Activated naive CD8-positive, alpha-beta T cell treated with anti-CD3 and anti-CD28 coated beads, Interleukin-2, amount 50 U/mL, for 24 hours (primary cell): ENCODE measurements at regions not wholly inside any gene's neighbourhood (a gene's known extent, or its start where the extent isn't known, plus 50 kb on each side); places are given as distances from the start of the nearest gene placed in this dataset.

Experiments used
- ATAC-seq: fragments of 150-1000 bp; cut with Tn5 transposase; one replicate; pipeline ENCODE4 v1.10.0; 2021
- DNase-seq: peaks from one replicate; pipeline ENCODE4 v3.0.0; 2021
- H3K27ac Mint-ChIP-seq: one replicate; pipeline ENCODE4 v1.8.0; 2021; ENCODE audit warnings: mild to moderate bottlenecking, mixed read lengths
- H3K27me3 Mint-ChIP-seq: one replicate; pipeline ENCODE4 v1.8.0; 2021; ENCODE audit warnings: mixed read lengths
- H3K36me3 Mint-ChIP-seq: one replicate; pipeline ENCODE4 v1.8.0; 2021; ENCODE audit warnings: low read depth, mixed read lengths
- H3K4me1 Mint-ChIP-seq: one replicate; pipeline ENCODE4 v1.8.0; 2021; ENCODE audit warnings: mixed read lengths
- H3K4me3 Mint-ChIP-seq: one replicate; pipeline ENCODE4 v1.8.0; 2021; ENCODE audit warnings: mild to moderate bottlenecking, moderate library complexity, mixed read lengths
- H3K9me3 Mint-ChIP-seq: one replicate; pipeline ENCODE4 v1.8.0; 2021; ENCODE audit warnings: mixed read lengths

DNA sequence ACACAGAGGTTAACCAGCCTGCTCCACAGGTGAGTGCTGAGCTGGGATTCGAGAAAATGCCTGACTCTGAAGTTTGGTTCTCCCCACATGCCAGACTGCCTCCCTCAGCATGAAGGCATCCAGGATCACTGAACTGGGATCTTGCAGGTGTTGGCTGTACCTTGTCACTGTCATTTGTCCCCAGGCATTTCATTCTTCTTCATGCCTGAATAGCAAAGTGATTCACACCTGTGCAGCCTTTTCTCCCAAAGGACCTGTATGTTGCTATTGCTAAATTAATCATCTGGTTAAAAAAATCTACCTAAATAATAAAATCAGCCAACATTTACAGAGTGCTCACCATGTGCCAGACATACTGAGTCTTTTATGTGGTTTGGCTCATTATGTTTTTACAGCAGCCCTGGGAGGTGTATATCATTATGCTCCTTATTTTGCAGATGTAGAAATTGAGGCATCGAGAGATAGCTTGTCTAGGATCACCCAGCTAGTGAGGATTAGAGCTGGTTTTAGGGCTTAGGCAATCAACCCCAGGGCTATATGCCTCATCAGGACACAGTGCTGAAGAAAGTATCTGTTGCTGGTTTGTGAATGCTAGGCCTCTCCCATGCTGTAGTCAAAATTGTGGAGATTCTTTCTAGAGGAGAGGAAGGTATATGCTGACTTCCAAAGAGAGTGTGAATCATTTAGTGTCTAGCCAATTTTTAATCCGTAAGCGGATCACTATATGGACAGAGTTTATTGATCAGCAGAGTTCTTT lies 204.4 kb downstream of the HIPK3 start:
- Mint-ChIP-seq H3K36me3 (no peaks in the 10 kb centered on the region), H3K4me1 (no peaks in the 10 kb centered on the region), H3K9me3 (no peaks in the 10 kb centered on the region), H3K4me3 (no peak overlapping the region), H3K27ac (no peak overlapping the region), H3K27me3 (peaks cover 4% of the 10 kb centered on the region)
- DNase-seq (no peak), ATAC-seq (no peak)

GRCh38 chr11:33457948-33458347 lies 200.8 kb downstream of the HIPK3 start:
- Mint-ChIP-seq H3K27me3 (no peaks in the 10 kb centered on the region), H3K36me3 (no peaks in the 10 kb centered on the region), H3K9me3 (no peaks in the 10 kb centered on the region), H3K4me1 (no peaks in the 10 kb centered on the region), H3K4me3 (no peak overlapping the region), H3K27ac (no peak overlapping the region)
- ATAC-seq (no peak), DNase-seq (no peak)

DNA sequence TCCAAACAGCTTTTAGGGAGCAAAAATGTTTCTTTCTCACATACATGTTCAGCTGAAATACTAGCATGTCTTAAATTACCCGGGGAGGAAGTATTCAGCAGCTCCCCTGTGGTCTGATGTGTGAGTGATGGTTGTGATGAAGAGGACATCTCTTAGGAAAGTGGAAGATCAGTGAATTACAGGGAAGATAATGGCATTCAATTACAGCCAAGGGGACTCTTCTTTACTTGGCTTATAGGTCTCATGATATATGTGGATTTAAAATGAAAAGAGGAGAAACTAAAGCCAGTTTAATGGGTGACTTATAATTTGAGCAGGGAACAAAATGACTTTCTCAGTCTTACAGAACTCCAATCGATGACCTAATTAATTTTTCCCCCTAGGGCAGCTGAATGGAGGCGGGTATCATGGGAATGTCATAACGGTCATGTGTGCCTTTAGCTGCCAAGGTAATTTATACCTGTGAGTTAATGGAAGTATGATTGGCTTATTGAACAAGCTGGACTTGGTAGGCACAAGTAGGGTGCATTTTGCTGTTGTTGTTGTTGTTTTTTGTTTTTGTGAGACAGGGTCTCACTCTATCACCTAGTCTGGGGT lies 198.8 kb downstream of the HIPK3 start:
- no peak overlapping the region for H3K27ac Mint-ChIP-seq
- peaks cover 1% of the 10 kb centered on the region for H3K27me3 Mint-ChIP-seq
- DNase-seq (no peak), ATAC-seq (no peak)
- no peaks in the 10 kb centered on the region for H3K36me3 Mint-ChIP-seq
- H3K4me1 Mint-ChIP-seq: no peaks in the 10 kb centered on the region
- H3K9me3 Mint-ChIP-seq: no peaks in the 10 kb centered on the region
- no peak overlapping the region for H3K4me3 Mint-ChIP-seq

- H3K4me1 Mint-ChIP-seq: no peaks in the 10 kb centered on the region
- H3K4me3 Mint-ChIP-seq: no peak overlapping the region
- DNase-seq (no peak), ATAC-seq (no peak)
- H3K27ac Mint-ChIP-seq: no peak overlapping the region
- H3K36me3 Mint-ChIP-seq: no peaks in the 10 kb centered on the region
- no peaks in the 10 kb centered on the region for H3K9me3 Mint-ChIP-seq
- H3K27me3 Mint-ChIP-seq: peaks cover 4% of the 10 kb centered on the region
Measured at GRCh38 chr11:33454264-33454663, 197.1 kb downstream of the HIPK3 start.

- ATAC-seq (no peak), DNase-seq (no peak)
- Mint-ChIP-seq H3K9me3 (no peaks in the 10 kb centered on the region), H3K27me3 (peaks cover 4% of the 10 kb centered on the region), H3K36me3 (no peaks in the 10 kb centered on the region), H3K4me1 (no peaks in the 10 kb centered on the region), H3K27ac (no peak overlapping the region), H3K4me3 (no peak overlapping the region)
Measured at GRCh38 chr11:33452836-33453624, 195.8 kb downstream of the HIPK3 start.

DNA sequence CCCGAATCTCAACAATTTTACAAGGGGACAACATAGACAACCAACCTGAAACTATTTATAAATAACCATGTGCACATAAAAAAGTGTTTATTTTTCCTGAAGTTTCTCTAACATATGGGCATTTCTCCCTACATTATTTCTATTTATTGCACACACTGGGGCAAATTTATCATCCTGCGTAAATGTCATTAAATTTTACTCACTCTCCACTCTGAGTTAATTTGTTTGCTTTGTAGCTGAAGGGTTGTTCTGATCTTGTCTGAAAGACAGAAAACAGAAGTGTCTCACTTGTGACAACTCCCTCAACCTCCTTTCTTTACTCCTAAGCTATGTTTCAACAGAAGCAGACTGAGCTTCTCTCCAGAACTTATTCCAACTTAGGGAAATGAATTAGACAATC lies 194.2 kb downstream of the HIPK3 start:
- DNase-seq: no peak
- no peaks in the 10 kb centered on the region for H3K4me1 Mint-ChIP-seq
- H3K36me3 Mint-ChIP-seq: no peaks in the 10 kb centered on the region
- H3K27me3 Mint-ChIP-seq: peaks cover 4% of the 10 kb centered on the region
- no peaks in the 10 kb centered on the region for H3K9me3 Mint-ChIP-seq
- ATAC-seq: no peak
- H3K4me3 Mint-ChIP-seq: no peak overlapping the region
- H3K27ac Mint-ChIP-seq: no peak overlapping the region

GRCh38 chr11:33449798-33450197 lies 192.6 kb downstream of the HIPK3 start:
- H3K4me3 Mint-ChIP-seq: no peak overlapping the region
- H3K36me3 Mint-ChIP-seq: no peaks in the 10 kb centered on the region
- ATAC-seq (no peak), DNase-seq (no peak)
- H3K9me3 Mint-ChIP-seq: no peaks in the 10 kb centered on the region
- peaks cover 4% of the 10 kb centered on the region for H3K27me3 Mint-ChIP-seq
- H3K27ac Mint-ChIP-seq: no peak overlapping the region
- H3K4me1 Mint-ChIP-seq: no peaks in the 10 kb centered on the region

DNA sequence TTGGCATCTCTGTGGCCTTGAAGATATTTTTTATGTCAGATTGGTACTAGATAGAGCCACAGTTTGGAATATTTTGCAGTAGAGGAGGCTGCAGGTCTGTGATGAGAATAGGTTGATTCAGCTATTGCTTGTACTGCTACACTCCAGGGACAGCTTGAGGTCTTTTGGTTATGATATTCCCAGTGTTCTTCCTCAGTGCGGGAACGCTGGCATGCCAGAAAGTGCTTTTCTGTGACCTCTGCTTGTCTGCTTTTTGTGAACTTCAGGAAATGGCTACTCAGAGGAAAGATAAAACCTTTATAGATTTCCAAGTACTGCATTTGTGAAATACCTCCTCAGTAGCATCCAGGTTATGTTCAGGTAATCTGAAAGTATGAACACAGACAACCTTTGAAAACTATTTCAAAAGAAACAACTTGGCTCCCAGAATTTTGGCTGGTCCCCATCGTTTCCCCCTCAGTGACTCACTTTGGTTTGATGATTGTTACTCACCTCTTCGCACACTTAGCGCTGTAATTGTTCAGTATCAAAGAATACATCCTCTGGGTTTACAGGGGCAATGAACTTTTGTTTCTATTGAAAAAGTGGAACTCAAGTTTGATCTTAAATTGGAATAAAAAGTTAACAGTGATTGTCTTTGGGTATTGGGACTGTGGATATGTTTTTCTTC lies 191.4 kb downstream of the HIPK3 start:
- Mint-ChIP-seq H3K4me1 (no peaks in the 10 kb centered on the region), H3K9me3 (no peaks in the 10 kb centered on the region), H3K27me3 (peaks cover 4% of the 10 kb centered on the region), H3K27ac (no peak overlapping the region), H3K36me3 (no peaks in the 10 kb centered on the region), H3K4me3 (no peak overlapping the region)
- ATAC-seq (no peak), DNase-seq (no peak)

GRCh38 chr11:33445761-33446161 lies 188.6 kb downstream of the HIPK3 start:
- H3K9me3 Mint-ChIP-seq: no peaks in the 10 kb centered on the region
- H3K4me1 Mint-ChIP-seq: no peaks in the 10 kb centered on the region
- H3K4me3 Mint-ChIP-seq: no peak overlapping the region
- no peak overlapping the region for H3K27ac Mint-ChIP-seq
- no peak for DNase-seq
- no peak for ATAC-seq
- H3K27me3 Mint-ChIP-seq: peaks cover 3% of the 10 kb centered on the region
- no peaks in the 10 kb centered on the region for H3K36me3 Mint-ChIP-seq

GRCh38 chr11:33444835-33445594 lies 187.8 kb downstream of the HIPK3 start:
- H3K27me3 Mint-ChIP-seq: peaks cover 2% of the 10 kb centered on the region
- ATAC-seq (no peak), DNase-seq (no peak)
- no peaks in the 10 kb centered on the region for H3K9me3 Mint-ChIP-seq
- H3K4me1 Mint-ChIP-seq: no peaks in the 10 kb centered on the region
- no peaks in the 10 kb centered on the region for H3K36me3 Mint-ChIP-seq
- H3K4me3 Mint-ChIP-seq: no peak overlapping the region
- H3K27ac Mint-ChIP-seq: no peak overlapping the region

- no peak for DNase-seq
- Mint-ChIP-seq H3K9me3 (no peaks in the 10 kb centered on the region), H3K27ac (no peak overlapping the region), H3K4me1 (no peaks in the 10 kb centered on the region), H3K36me3 (no peaks in the 10 kb centered on the region), H3K27me3 (peaks cover 2% of the 10 kb centered on the region), H3K4me3 (no peak overlapping the region)
- ATAC-seq: no peak
Measured at GRCh38 chr11:33443684-33444083, 186.5 kb downstream of the HIPK3 start.

DNA sequence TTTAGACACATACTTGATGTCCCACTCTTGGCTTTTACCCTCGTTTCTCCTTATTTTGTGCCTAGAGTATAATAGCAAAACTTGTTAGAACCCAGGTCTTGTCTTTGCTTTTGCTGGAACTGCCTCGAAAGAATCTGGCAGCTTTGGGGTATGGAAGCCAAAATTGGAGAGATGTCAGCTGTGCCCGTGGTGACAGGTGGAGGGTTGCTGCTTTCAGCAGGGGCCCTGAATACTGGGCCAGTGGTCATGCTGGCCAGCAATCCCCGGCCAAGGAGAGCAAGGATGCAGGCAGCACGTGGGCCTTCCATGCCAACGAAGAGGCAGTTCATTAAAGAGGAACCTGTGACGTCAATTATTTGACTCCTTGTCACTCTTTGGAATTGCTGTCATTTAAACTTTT lies 181.1 kb downstream of the HIPK3 start:
- ATAC-seq (no peak), DNase-seq (no peak)
- Mint-ChIP-seq H3K27ac (no peak overlapping the region), H3K4me1 (no peaks in the 10 kb centered on the region), H3K27me3 (peaks cover 2% of the 10 kb centered on the region), H3K9me3 (peaks cover 11% of the 10 kb centered on the region), H3K36me3 (no peaks in the 10 kb centered on the region), H3K4me3 (no peak overlapping the region)

- Mint-ChIP-seq H3K4me1 (no peaks in the 10 kb centered on the region), H3K27me3 (peaks cover 4% of the 10 kb centered on the region), H3K9me3 (peaks cover 11% of the 10 kb centered on the region), H3K27ac (no peak overlapping the region), H3K4me3 (no peak overlapping the region), H3K36me3 (no peaks in the 10 kb centered on the region)
- DNase-seq: no peak
- ATAC-seq: no peak
Measured at GRCh38 chr11:33437529-33437928, 180.3 kb downstream of the HIPK3 start.

GRCh38 chr11:33435216-33435615 lies 178.0 kb downstream of the HIPK3 start:
- Mint-ChIP-seq H3K9me3 (peaks cover 16% of the 10 kb centered on the region), H3K27ac (no peak overlapping the region), H3K36me3 (no peaks in the 10 kb centered on the region), H3K4me1 (no peaks in the 10 kb centered on the region), H3K27me3 (peaks cover 4% of the 10 kb centered on the region), H3K4me3 (no peak overlapping the region)
- ATAC-seq (no peak), DNase-seq (no peak)
